ELR (cell line): ENCODE measurements at regions not wholly inside any gene's neighbourhood (a gene's known extent, or its start where the extent isn't known, plus 50 kb on each side); places are given as distances from the start of the nearest gene placed in this dataset.

Experiments
- DNase-seq: peaks from one replicate; pipeline ENCODE4 v3.0.0-alpha.2; 2015; ENCODE audit warnings: low read depth

GRCh38 chr6:159099961-159100360 is 55.2 kb upstream of the TAGAP start:
- no peak for DNase-seq

- DNase-seq = no peak
Observed at GRCh38 chr6:159099276-159099675, 54.5 kb upstream of the TAGAP start.

- DNase-seq = no peak
Observed at GRCh38 chr6:159098636-159099106, 53.9 kb upstream of the TAGAP start.

GRCh38 chr6:159097256-159097655 is 52.5 kb upstream of the TAGAP start:
- DNase-seq = no peak

- DNase-seq = no peak
Observed at GRCh38 chr6:159095616-159096015, 50.8 kb upstream of the TAGAP start.

GRCh38 chr6:159094444-159095252 is 49.9 kb upstream of the TAGAP start:
- DNase-seq = no peak
